GM19438 (cell line): ENCODE measurements at regions not wholly inside any gene's neighbourhood (a gene's known extent, or its start where the extent isn't known, plus 50 kb on each side); places are given as distances from the start of the nearest gene placed in this dataset.

ENCODE experiments used
- ATAC-seq: cut with Tn5 transposase; IDR thresholded peaks from one replicate; pipeline ENCODE4 v1.9.1; 2021; ENCODE audit warnings: low read depth; ENCODE audit not compliant: unreplicated experiment

DNA sequence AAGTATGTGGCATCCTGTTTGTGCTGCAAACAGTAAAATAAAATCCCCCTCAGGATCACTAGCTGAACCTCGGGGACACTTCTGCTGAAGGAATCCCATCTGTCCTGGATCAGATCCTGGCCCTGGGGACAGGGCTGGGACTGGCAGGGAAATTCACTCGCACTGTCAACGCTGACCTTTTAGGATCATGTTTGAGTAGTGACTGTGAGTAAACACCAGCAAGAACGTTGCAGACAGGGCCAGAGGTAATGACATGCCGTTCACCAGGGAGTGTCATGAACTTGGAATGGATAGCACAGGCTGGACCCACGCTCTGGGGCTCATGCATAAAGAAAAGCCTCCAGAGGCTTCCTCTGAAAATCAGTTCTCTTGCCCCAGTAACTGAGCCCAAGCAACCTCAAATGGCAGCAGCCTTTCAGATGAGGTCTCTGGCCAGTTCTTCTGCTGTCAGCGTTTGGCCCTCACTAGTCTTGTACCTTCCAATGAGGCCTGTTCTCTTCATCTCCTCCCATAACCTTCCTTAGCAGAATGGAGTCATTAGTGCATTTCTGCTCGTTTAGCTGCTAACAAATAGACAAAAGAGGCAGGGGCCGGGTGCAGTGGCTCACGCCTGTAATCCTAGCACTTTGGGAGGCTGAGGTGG lies 51.0 kb upstream of the BARX2 start:
- ATAC-seq, result no peak

DNA sequence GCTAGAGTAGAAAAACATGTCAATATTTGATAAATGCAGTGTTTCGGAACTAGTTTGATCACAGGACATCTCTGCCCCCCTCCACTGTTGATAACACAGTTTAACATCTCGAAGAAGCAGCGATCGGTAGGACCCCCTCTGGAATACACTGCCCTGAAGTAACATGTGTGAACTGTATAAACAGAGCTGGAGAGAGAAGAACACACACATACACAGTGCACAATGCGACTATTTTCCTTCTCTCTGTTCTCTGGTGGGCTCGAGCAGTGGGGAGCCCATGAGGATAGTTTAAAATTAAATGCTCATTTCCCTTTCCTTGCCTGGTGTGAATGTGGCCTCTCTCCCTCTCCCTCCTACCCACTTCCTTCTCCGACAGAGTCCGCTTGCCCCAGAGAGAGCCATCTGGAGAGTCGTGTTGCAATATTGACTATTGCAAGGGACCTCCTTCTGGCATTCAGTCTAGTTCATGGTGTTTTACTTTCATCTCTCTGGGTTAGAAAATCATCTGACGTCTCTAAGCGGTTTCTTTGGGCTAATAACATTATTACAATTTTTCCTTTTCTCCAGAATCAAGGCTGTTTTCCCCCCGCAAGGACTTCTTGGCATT lies 51.6 kb upstream of the BARX2 start:
- ATAC-seq, result no peak

DNA sequence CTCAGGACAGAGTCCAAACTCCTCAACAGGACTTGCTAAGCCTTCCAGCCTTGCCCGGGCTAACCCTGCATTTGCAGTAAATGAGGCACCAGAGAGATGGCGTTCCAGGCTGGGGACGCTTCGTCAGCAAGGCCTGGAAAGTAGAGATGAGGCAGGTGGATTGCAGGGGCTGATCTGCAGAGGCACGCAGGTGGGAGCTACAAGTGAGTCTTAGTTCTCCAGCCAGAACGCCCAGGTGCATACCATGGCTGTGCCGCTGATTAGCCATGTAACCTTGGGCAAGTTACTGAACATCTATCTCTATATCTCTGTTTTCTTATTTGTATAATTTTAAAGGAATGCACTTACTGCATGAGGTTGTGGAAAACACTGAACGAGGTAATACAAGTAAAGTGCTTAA lies 52.7 kb upstream of the BARX2 start:
- ATAC-seq, result no peak

DNA sequence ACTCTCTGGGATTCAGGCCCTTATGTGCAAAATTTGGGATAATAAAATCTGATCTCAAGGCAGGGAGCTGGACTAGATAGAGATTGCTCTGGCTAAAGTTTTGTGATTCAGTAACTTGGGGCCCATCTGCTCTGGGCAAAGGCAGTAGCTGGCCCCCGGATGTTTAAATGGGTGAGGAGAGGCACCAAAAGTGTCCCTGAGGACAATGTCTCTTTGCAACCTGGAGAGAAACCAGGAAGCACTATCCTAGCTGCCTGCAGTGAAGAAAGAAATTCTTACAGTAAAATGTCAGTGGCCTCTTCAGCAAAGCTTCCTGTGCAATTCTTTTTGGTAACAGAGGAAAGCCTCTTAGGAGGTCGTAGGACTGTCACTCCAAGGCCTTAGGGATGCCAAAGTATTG lies 54.6 kb upstream of the BARX2 start:
- ATAC-seq, result no peak

DNA sequence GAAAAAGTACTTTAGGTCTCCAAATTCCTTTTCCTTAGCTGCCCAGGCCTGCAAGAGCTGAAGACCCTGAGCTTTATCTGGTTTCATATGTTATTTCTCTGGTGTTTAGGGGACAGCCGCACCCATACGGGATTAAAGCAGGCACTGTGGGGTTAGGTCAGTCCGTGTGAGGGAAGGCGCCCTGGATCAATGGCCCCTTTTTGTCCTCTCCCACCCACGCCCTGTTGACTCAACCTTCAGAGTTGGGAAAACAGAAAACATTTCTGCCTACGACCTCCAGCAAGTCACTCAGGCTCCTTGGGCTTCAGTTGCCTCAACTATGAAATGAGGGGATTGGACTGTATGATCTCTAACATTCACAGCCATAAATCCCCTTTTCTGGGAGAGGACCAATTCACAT lies 55.2 kb upstream of the BARX2 start:
- ATAC-seq, result no peak

DNA sequence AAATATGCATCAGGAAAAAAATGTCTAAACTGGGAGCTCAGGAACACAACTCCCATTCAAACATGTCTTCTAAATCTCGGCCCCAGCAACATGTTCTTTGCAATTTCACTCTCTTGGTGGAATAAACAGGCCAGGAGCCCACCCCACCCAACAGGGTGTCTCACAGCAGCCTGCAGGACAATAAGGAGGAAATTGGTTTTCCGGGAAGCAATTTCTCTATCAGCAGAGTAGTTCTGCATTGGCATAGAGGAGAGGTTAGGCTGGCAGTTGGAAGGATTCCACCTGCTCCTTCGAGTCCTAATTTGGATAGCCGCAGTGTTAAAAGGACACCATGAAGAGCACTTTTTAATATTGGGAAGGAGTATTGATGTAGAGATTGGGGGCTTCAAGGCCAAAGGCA lies 55.9 kb upstream of the BARX2 start:
- no peak for ATAC-seq

DNA sequence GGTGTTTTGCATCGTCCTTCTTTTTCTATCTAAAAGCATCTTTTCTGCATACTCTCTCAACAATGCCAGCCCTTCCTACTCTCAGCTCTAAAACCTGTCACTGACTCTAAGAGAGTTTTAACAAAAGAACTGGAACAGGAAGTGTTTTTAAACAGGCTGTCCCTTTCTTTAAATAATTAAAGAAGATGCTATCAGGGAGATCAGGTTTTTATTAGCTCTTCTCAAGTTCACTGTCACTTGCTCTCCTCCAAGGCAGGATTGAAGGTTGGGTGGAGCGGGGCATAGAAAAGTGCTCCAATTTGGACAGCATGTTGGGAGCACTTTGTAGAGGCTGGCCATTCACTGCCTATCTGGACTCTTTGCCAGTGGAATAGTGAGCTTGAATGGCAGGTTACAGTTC lies 56.4 kb upstream of the BARX2 start:
- ATAC-seq, result no peak

DNA sequence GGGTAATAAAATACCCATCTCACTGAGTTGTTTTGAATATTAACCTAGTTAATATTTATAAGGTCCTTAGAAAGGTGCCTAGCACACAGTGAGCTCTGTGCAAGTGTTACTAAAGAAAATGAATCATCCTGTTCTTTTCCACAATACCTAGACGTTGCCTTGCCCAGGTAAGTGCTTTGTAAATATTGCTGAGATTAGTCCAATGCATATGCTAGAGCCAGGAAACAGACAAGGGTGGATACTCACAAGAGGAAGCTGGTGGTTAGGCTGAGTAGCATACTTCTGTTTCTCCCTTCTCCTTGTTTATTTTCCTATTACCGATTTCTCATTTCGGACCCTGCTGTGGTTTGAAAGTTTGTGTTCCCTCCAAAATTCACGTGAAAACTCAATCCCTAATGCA lies 58.1 kb upstream of the BARX2 start:
- no peak for ATAC-seq

DNA sequence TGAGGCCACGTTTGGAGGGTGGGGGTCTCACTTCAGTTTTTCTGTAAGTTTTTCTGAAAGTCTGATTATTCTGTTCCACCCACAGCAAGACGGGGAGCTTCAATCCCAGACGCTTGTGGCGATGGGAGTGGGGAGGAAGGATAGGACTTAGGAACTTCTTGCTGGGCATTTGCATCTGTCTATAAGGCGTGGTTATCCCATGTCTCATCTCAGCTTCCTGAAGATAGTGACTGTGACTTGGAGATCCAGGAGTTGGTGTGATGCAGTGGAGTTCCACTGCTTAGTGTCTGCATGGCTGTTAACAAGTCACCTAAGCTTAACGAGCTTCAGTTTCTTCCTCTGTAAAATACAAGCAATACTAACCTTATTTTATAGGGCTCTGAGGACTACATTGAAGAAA lies 58.9 kb upstream of the BARX2 start:
- ATAC-seq, result no peak

DNA sequence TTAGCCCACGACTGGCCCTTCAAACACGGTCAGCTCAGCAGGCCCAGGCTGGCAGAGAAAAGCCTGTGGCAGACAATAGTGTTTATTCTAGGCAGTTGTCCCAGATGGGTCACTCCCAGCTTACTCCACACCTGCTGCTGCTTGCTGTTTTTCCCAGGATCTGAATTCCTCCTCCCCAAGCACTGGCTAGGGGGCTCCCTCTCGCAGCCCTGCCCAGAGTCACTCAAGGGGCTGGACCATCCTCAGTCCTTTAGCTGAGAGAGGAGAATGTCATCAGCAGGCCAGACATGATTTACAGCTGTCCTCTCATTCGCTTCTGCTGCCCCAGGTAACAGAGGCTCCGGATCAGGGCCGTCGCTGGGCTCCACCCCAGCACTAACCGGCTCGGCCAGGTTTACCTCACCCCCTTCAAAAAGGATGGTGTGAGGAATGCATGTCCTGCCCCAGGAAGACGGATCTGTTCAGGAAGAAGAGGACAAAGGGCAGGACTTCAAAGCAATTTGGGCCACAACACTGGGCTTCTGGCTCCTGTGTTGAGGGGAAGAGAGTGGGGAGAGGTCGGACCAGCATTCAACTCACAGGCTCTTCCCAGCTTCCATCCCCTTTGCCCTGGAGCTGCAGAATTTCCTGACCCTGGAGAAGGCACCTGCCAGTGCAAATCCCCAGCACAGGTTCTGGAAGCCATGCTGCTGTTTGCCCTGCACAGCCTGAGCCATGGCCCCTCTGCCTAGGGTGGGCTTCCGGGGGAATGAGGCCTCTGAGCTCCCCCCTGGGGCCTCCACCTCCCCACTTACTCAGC lies 59.7 kb upstream of the BARX2 start:
- no peak for ATAC-seq

DNA sequence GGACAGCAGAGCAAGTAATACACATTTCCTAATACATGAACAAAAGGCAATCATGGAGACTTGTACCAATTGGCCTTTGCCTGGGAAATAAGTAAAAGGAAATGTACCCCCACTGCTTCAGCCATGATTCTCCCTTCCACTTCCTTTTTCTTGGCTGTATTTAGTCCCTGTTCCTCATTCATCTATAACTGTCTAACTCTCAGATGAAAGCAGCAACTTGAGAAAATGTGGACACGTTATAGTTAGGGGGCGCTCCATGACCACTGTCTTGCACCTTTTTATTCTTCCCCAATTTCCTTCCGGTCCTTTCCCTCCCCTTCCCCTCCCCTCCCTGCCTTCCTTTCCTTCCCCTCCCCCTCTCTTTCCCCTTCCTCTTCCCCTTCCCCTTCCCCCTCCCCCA lies 61.3 kb upstream of the BARX2 start:
- ATAC-seq, result no peak

DNA sequence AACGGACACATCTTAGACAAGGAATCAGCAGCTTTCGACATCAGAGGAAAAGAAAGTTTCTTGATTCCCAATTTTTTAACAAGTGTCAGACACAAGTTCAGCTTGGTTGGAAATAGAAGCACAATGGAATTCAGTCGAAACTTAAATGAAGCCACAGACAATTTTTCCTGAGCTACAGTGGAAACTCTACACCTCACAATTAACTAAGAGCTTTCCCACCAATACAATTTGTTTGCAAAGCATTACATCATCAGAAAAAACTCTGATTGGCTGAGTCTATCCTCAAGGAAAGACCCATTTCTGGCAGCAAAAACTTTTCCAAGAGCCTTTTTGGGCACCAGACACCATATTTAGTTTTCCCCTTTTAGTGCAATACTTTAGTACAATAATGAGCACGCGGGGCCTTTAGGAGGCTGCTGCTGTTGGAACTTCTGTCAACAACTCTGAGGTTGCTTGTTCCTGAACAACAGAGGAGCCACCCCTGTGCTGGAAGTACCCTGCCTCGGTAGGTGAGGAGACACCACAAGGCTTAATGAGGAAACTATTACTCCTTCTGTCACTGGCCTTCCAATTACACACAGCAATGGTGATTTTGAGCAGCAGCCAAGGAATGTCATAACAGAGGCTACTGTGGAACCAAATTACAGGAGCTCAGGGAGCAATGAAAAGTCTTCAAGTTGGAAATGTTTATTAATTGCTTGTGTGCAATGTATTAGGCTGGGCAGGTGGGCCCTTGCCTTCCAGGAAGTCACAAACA lies 61.9 kb upstream of the BARX2 start:
- ATAC-seq, result no peak

DNA sequence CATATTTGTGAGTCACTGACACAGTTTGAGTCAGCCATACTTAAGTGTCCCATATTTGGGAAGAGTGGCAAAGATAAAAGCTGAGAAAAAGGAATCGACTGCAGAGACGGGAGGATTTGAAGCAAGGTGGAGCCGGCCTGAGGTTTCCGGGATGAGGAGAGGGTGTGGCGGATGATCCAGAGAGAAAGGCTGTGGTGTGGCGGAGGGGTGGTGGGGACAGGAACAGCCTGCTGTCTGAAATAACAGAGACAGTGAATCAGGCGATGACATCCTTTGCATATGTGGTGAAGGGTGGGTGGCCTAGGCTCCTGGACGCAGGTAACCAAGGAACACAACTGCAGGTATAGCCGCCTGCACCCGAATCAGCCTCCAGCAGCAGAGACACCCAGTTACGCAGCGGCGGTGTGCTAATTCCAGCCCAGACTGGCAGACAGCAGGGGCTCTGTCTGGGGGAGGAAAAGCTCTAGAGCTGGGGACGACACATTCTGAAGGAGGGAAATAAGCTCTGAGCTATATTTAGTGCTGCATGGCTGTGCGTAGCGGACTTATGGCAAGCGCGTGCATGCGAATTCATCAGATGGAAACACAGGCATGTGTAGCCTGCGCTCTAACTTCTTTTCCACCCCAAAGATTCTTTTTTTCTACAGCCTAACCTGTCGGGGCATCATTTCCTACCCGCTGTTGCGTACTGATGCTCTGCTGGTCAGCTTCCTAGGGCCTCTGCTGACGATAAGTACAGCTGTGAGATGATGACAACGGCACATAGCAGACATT lies 62.7 kb upstream of the BARX2 start:
- ATAC-seq, result no peak

DNA sequence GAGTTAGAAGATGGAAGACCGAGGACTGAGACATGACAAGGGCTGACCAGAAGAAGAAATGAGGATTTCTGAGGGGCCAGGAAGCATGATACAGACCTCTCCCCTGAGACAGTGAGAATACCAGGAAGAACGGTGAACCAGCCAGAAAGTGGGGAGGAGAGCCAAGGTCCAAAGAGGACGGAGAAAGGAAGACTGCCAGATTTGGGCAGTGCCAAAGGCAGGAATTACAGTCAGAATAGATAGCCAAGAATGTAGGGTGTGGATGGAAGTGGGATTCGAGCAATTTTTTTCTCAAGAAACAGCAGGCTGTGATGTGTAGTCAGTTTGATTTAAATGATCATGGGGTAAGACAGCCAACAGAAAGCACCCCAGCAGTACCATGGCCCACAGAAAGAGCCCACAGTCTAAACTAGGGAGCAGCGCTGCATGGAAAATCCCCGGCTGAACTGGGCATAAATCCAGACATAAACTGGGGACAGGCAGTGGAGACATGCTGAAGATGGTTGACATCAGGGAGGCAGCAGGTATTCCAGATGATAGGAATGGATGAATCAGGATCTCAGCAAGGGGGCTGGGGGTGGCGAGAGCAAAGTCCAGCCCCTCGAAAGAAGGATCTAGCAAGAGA lies 67.3 kb upstream of the BARX2 start:
- no peak for ATAC-seq

DNA sequence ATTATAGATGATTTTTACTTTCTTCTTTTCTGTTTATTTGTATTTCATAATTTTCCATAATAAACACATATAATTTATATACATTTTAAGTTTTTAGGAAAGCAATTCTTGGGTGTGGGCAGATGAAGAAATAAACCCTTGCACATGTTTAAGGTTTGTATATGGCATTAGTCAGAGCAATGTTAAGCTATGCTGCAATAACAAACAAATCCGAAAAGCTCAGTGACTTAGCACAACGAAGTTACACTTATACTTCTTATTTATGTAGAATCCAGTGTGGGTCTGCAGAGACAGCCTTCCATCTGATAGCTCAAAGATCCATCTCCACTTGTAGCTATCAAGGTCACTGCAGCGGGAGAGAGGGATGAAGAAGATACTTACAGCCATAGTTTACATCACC lies 68.5 kb upstream of the BARX2 start:
- ATAC-seq, result no peak

DNA sequence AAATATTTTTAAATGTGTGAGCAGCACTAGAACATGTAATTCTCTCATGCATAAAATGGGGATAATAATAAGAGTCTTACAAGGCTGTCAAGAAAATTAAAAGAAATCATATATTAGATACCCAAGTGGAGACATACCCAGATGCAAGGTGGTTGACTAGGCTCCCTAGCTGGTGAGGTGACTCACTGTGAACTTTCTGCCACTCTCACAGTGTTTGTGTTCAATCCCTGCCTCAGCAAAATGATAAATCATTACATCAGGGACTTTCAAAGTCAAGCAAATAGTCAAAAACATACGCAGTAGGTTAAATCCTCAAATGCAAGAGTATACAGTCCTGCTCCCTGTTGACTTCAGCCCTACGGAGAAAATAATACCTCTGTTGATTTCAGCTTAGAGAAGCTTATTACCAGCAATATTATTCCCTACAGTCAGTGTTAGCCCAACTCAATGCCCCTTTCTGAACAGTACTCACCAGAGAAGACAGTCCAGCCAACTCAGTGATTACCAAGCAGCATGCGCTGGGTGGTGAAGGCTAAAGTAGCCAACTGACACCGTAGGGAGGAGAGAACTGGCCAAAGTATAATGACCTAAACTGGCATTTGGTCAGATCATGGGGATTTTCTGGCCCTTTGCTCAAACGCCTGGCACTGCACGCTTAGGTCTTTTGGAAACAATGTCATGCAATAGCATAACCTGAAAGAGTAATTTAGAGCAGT lies 73.1 kb upstream of the BARX2 start:
- no peak for ATAC-seq

DNA sequence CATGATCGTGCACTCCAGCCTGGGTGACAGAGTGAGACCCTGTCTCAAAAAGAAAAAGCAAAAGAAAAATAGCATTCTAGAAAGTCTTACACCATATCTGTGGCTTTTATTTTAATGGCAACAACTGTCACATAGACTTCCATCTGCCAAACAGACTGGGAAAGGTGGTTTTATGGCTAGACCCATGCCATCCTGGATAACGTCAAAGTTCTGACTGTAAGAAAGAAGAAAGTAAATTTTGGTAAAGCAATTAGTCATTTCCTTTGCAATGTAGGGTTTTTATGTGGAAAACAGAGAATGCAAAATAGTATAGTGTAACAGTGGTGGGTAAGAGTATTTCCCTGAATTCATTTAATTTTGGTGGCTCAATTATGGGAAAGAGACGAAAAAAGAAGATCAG lies 75.5 kb upstream of the BARX2 start:
- no peak for ATAC-seq

DNA sequence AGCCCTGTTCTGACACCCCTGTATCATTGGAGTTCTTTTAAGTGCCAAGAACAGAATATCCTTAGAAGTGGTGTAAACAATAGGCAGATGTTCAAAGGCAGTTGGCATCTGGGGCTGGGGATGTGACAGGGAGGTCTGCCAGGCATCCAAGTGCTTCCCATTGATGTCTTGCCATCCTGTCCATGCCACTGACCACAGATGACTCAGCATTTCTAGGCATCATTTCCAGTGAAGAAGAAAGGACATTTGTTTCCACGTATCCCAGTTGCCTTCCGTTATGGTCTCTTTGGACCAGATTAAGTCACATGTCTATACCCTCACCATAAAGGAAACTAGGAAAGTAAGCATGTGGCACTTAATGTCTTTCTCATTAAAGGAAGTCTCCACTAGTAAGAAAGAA lies 76.7 kb upstream of the BARX2 start:
- ATAC-seq, result no peak

DNA sequence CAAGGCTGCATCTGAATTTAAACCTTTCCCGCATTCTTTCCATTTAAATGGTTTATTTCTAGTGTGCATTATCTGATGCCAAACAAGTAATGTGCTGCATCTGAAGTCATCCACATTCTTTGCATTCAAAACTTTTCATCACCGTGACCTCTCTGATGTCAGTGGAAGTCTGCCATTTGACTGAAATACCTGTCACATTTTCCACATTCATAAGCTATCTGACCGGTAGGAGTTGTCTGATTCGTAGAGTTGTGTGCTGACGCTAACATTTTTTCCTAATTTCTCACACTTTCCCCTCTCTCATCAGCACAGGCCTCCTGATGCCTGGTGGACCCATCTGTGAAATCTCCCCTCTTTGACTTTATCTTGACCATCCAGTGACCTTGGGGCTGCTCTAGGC lies 79.9 kb upstream of the BARX2 start:
- no peak for ATAC-seq

DNA sequence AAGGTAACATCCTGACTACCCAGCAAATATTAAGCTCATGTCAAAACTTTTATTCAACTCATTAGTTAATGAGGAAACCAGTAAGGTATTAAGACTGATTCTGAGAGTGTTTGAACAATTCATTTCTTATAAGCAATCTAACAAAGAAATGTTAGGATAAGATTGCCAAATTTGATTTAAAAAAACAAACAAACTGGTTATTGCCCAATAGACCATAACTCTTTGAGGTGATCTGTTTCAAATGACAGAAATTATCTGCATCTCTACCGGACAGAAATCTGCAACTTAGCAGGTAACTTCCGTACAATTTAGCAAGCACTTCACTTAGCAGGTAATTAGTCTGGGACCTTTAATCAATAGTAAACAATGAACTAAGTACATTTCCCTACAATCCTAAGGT lies 82.9 kb upstream of the BARX2 start:
- no peak for ATAC-seq
